ENCODE measurements at regions not wholly inside any gene's neighbourhood (a gene's known extent, or its start where the extent isn't known, plus 50 kb on each side); places are given as distances from the start of the nearest gene placed in this dataset.
"Not testable (repeated sequence)": the region's sequence is repeated elsewhere in the genome, so short reads cannot be mapped to it uniquely, and the experiment has no call there.

GRCh38 chr4:40681600-40681999 is 51.9 kb upstream of the RBM47 start:
- Histone ChIP-seq H3K9ac (ENCODE audit: low read length) (no peak overlapping the region), H3K27me3 (replicated peaks; ENCODE audit: control insufficient read depth, insufficient read depth, low read length) (no peaks in the 10 kb centered on the region), H3K4me3 (ENCODE audit: low read length) (no peak overlapping the region), H3K4me1 (ENCODE audit: control insufficient read depth, insufficient read depth, low read length) (no peaks in the 10 kb centered on the region), H3K36me3 (ENCODE audit: control insufficient read depth, insufficient read depth, low read length, severe bottlenecking) (no peaks in the 10 kb centered on the region), H3K9me3 (ENCODE audit: control insufficient read depth, low read length) (no peaks in the 10 kb centered on the region)
- DNase-seq (ENCODE audit: low read depth) = no peak

- Histone ChIP-seq H3K27me3 (replicated peaks; ENCODE audit: control insufficient read depth, insufficient read depth, low read length) (no peaks in the 10 kb centered on the region), H3K4me1 (ENCODE audit: control insufficient read depth, insufficient read depth, low read length) (no peaks in the 10 kb centered on the region), H3K9me3 (ENCODE audit: control insufficient read depth, low read length) (no peaks in the 10 kb centered on the region), H3K36me3 (ENCODE audit: control insufficient read depth, insufficient read depth, low read length, severe bottlenecking) (no peaks in the 10 kb centered on the region), H3K9ac (ENCODE audit: low read length) (no peak overlapping the region), H3K4me3 (ENCODE audit: low read length) (no peak overlapping the region)
- no peak for DNase-seq (ENCODE audit: low read depth)
These were observed 52.8 kb upstream of the RBM47 start for GRCh38 chr4:40682290-40683101.

GRCh38 chr4:40683536-40684145 is 54.0 kb upstream of the RBM47 start:
- H3K4me1 ChIP-seq (ENCODE audit: control insufficient read depth, insufficient read depth, low read length) = peaks cover 11% of the 10 kb centered on the region
- not testable (repeated sequence) for H3K9ac ChIP-seq (ENCODE audit: low read length); H3K27me3 ChIP-seq (replicated peaks; ENCODE audit: control insufficient read depth, insufficient read depth, low read length); H3K36me3 ChIP-seq (ENCODE audit: control insufficient read depth, insufficient read depth, low read length, severe bottlenecking); H3K4me3 ChIP-seq (ENCODE audit: low read length); DNase-seq (ENCODE audit: low read depth); H3K9me3 ChIP-seq (ENCODE audit: control insufficient read depth, low read length)

GRCh38 chr4:40684404-40684803 is 54.7 kb upstream of the RBM47 start:
- DNase-seq (ENCODE audit: low read depth) = no peak
- peaks cover 12% of the 10 kb centered on the region for H3K4me1 ChIP-seq (ENCODE audit: control insufficient read depth, insufficient read depth, low read length)
- H3K9ac ChIP-seq (ENCODE audit: low read length) = no peak overlapping the region
- H3K27me3 ChIP-seq (replicated peaks; ENCODE audit: control insufficient read depth, insufficient read depth, low read length) = no peaks in the 10 kb centered on the region
- no peaks in the 10 kb centered on the region for H3K36me3 ChIP-seq (ENCODE audit: control insufficient read depth, insufficient read depth, low read length, severe bottlenecking)
- no peaks in the 10 kb centered on the region for H3K9me3 ChIP-seq (ENCODE audit: control insufficient read depth, low read length)
- H3K4me3 ChIP-seq (ENCODE audit: low read length) = no peak overlapping the region

- peaks cover 12% of the 10 kb centered on the region for H3K4me1 ChIP-seq (ENCODE audit: control insufficient read depth, insufficient read depth, low read length)
- no peak overlapping the region for H3K4me3 ChIP-seq (ENCODE audit: low read length)
- peak; percentile 58 for DNase-seq (ENCODE audit: low read depth)
- H3K9me3 ChIP-seq (ENCODE audit: control insufficient read depth, low read length) = no peaks in the 10 kb centered on the region
- no peak overlapping the region for H3K9ac ChIP-seq (ENCODE audit: low read length)
- H3K27me3 ChIP-seq (replicated peaks; ENCODE audit: control insufficient read depth, insufficient read depth, low read length) = no peaks in the 10 kb centered on the region
- no peaks in the 10 kb centered on the region for H3K36me3 ChIP-seq (ENCODE audit: control insufficient read depth, insufficient read depth, low read length, severe bottlenecking)
These were observed 55.6 kb upstream of the RBM47 start for GRCh38 chr4:40685300-40685699.

- peaks cover 12% of the 10 kb centered on the region for H3K4me1 ChIP-seq (ENCODE audit: control insufficient read depth, insufficient read depth, low read length)
- no peaks in the 10 kb centered on the region for H3K36me3 ChIP-seq (ENCODE audit: control insufficient read depth, insufficient read depth, low read length, severe bottlenecking)
- no peak overlapping the region for H3K4me3 ChIP-seq (ENCODE audit: low read length)
- H3K9ac ChIP-seq (ENCODE audit: low read length) = no peak overlapping the region
- no peaks in the 10 kb centered on the region for H3K9me3 ChIP-seq (ENCODE audit: control insufficient read depth, low read length)
- no peaks in the 10 kb centered on the region for H3K27me3 ChIP-seq (replicated peaks; ENCODE audit: control insufficient read depth, insufficient read depth, low read length)
- DNase-seq (ENCODE audit: low read depth) = peak; percentile 77
These were observed 56.6 kb upstream of the RBM47 start for GRCh38 chr4:40686081-40686913.

GRCh38 chr4:40687676-40688389 is 58.2 kb upstream of the RBM47 start:
- DNase-seq (ENCODE audit: low read depth) = peak; percentile 81

GRCh38 chr4:40688446-40689095 is 58.9 kb upstream of the RBM47 start:
- H3K9ac ChIP-seq (ENCODE audit: low read length) = no peak overlapping the region
- DNase-seq (ENCODE audit: low read depth) = no peak
- H3K4me3 ChIP-seq (ENCODE audit: low read length) = no peak overlapping the region
- H3K27me3 ChIP-seq (replicated peaks; ENCODE audit: control insufficient read depth, insufficient read depth, low read length) = no peaks in the 10 kb centered on the region
- no peaks in the 10 kb centered on the region for H3K36me3 ChIP-seq (ENCODE audit: control insufficient read depth, insufficient read depth, low read length, severe bottlenecking)
- peaks cover 12% of the 10 kb centered on the region for H3K4me1 ChIP-seq (ENCODE audit: control insufficient read depth, insufficient read depth, low read length)
- H3K9me3 ChIP-seq (ENCODE audit: control insufficient read depth, low read length) = peaks cover 6% of the 10 kb centered on the region

More at GRCh38 chr4:40687676-40688389, 58.2 kb upstream of the RBM47 start:
- Histone ChIP-seq H3K4me1 (ENCODE audit: control insufficient read depth, insufficient read depth, low read length) (peaks cover 12% of the 10 kb centered on the region), H3K9ac (ENCODE audit: low read length) (no peak overlapping the region), H3K36me3 (ENCODE audit: control insufficient read depth, insufficient read depth, low read length, severe bottlenecking) (no peaks in the 10 kb centered on the region), H3K9me3 (ENCODE audit: control insufficient read depth, low read length) (peaks cover 6% of the 10 kb centered on the region), H3K4me3 (ENCODE audit: low read length) (no peak overlapping the region), H3K27me3 (replicated peaks; ENCODE audit: control insufficient read depth, insufficient read depth, low read length) (no peaks in the 10 kb centered on the region)

- peak; percentile 11 for DNase-seq (ENCODE audit: low read depth)
- Histone ChIP-seq H3K9ac (ENCODE audit: low read length) (no peak overlapping the region), H3K27me3 (replicated peaks; ENCODE audit: control insufficient read depth, insufficient read depth, low read length) (no peaks in the 10 kb centered on the region), H3K4me1 (ENCODE audit: control insufficient read depth, insufficient read depth, low read length) (no peaks in the 10 kb centered on the region), H3K36me3 (ENCODE audit: control insufficient read depth, insufficient read depth, low read length, severe bottlenecking) (no peaks in the 10 kb centered on the region), H3K9me3 (ENCODE audit: control insufficient read depth, low read length) (peaks cover 6% of the 10 kb centered on the region), H3K4me3 (ENCODE audit: low read length) (no peak overlapping the region)
These were observed 55.8 kb upstream of the NSUN7 start for GRCh38 chr4:40693946-40694345.

GRCh38 chr4:40697476-40697875 is 52.3 kb upstream of the NSUN7 start:
- H3K4me1 ChIP-seq (ENCODE audit: control insufficient read depth, insufficient read depth, low read length); H3K36me3 ChIP-seq (ENCODE audit: control insufficient read depth, insufficient read depth, low read length, severe bottlenecking); H3K9ac ChIP-seq (ENCODE audit: low read length); H3K4me3 ChIP-seq (ENCODE audit: low read length); H3K27me3 ChIP-seq (replicated peaks; ENCODE audit: control insufficient read depth, insufficient read depth, low read length); DNase-seq (ENCODE audit: low read depth); H3K9me3 ChIP-seq (ENCODE audit: control insufficient read depth, low read length): not testable (repeated sequence)
